Kidney capillary endothelial cell (primary cell): ENCODE measurements at regions not wholly inside any gene's neighbourhood (a gene's known extent, or its start where the extent isn't known, plus 50 kb on each side); places are given as distances from the start of the nearest gene placed in this dataset.

Source experiments
- DNase-seq: peaks from one replicate; pipeline ENCODE4 v3.0.0-alpha.2; 2018; ENCODE audit warnings: low spot score

DNA sequence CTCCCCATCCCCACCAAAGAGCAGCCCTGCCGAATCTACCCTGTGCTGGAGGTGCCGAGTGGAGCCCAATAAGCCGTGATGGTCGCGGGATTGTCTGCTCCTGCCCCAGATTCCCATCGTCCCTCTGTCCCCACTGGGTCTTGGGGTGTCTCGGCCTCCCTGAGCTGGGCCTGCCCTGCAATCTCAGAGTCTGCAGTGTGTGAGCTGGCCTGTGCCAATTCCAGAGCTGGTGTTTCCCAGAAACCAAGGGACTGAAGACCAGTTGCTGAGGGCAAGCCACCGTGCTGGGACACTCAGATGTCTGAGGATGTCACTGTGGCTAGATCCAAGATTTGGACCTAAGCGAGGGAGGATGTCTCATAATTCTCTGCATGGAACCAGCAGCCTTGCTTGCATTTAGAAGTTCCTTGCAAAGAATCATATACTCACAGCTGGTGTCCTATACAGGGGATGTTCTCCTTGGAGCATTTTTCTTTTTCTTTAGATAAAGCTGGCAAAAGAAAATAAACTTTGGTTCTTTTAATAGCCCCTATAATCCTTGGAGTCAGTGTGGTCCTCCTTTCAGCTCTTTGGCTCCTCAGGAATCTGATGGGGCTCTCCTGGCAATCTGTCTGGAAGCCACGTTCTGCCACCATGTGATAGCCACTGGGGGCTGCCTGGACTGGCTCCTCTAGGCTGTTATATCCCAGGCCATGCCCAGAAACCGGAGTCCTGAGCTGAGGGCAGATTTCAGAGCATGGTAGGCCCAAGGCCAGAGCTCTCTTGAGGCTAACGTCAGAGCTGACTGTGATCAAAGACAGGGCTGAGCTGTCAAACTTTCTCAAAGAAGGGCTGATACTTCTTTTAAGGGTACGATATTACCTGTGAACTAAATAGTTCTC lies 140.1 kb upstream of the HAAO start:
- DNase-seq: no peak

DNA sequence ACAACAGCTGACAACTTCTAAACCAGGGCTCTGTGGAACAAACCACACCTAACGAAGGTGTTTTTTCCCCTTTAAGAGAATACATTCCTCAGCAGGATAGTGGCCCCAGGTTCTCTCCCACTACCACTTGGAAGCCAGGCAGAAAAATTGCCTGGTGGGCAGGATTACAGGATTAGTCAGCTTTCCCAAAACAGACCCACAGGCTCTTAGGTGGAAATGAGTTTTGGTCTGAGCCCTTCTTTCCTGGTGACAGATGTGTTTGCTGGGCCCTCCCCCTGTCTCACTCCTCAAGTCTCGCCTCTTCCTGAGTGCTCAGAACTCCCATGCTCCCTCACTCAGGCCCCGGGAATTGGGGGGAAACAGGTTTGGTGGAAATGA lies 139.4 kb upstream of the HAAO start:
- peak; percentile 72 for DNase-seq

DNA sequence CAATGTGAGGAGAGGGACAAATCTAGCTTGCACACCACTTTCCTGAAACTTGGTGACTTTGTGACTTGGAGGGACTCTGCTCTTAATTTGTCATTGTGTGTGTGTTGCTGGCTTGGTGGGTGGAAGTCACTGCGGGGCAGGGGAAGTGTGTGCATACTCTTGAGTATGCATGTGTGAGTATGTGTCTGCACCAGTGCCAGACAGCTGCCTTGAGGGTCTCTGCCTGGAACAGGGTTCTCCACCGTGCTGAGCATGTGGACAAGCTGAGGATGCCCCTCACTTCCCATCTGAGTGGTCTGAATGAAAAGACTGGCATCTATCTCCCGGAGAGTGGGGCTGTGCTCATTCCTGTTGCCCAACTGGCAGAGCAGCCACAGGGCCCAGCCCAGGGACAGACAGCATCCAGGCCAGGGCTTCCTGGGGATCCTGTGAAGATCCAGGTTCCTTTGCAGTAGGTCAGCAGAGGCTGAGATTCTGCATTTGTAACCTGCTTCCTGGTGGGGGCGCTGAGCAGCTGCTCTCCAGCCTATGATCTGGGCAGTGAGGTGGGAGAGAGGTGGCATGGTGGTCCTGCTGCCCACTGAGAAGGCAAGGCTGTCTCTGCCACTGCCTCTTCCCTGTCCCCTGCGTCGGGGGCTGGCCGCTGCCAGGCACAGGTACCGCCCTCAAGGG lies 138.9 kb upstream of the HAAO start:
- peak; percentile 35 for DNase-seq

DNA sequence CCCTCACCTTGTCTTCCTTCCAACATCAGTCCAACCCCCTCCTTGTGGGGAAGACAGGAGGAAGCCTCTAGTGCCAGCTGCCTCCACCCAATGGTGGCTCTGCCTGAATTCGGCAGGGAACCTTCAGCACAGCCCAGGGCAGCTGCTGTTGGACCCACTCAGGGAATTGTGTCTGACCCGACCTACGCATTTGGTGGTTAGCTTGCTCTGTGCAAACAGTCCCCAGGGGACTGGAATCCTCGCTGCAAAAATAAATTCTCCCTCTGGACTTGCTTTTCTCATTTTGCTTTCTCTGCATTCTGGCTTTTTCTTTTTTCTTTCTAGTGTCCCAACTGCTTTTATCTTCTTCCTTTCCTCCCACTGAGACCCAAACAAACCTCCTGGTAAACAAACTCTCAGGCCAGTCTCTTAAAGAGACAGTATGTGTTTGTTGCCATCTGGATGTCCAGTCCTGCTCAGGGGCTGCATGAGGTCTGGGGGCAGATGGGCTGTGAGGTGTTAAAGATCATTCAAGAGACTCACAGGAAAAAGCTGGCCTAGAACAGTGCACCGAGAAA lies 137.7 kb upstream of the HAAO start:
- no peak for DNase-seq

DNA sequence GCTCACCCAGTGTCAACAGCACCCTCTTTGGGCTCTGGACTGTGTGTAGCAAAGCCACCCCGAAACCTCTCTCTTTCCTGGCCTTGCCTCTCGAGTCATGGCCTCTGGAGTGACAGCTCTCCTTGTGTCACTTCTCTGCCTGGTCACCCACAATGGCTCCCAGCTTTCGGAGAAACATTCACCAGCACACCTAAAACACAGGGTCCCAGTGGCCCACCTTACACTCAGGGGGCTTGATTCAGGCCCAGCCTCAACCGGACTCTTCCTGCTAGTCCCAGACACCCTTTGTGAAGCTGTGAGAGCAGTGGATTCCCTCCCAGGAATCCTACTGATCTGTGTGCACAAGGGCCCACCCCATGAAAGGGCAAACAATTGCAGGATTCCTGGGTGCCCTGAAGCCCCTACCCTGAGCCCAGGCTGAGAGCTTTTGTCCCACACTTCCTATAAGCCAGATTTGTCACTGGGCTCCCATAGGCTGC lies 137.2 kb upstream of the HAAO start:
- no peak for DNase-seq

DNA sequence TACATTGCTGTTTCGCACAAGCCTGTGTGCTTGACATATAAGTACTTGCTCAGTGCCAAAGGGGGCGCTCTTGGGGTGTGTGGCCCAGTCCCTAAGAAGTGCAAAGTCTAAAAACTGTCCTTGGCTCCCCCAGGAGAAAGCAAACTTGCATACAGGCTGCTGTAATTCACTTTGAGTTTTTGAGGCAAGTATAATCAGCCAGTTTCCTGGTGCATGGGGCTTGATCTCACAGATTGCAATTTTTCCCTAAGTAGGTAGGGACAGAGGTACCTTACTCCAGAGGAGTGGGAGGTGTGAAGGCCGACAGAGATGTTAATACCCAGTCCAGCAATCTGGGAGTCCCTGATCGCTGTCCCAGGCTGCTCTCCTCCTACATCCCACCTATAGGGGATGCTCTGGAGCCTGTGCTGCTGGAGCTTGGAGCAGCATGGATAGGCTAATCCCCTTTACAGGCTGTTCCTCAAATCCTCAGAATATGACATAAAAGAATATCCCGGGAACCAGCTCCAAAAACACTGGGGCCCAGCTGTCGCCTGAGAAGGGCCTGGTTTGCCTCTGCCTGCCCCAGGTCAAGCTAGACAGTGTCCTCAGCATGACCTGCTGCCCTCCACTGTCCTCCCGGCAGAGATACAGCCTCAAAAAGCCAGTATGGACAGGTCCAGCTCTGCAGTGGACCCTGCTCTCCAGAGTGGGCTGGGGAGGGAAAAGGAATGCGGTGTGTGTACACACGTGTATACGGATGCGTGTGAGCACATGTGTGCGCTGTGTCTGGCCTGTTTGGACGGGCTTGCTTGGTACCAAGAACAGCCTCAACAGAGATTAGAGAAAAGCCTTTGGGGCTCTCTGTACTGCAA lies 136.5 kb upstream of the HAAO start:
- peak; percentile 55 for DNase-seq

DNA sequence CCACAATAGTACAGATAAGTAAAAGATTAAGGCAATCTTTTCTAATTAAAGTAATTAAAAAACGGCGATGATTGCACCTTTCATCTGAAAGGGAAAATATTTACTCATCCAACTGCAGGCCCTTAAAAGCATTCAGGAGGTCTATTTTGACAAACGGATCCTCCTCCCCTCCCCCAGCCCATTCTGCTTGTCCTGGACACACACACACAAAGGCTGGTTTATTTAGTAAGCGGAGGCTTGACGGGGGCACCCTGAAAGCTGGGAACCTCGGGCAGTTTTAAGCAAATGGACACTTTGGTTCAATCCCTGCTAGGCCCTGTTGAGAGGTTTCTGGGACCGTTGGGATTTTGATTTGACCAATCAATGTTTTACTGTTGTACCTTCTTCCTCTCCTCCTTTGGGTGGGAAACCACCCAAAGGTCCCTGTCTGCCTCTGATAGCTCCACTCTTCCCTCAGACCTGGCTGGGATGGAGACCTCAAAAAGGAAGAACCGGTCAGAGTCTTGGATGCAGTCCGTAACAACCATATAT lies 135.8 kb upstream of the HAAO start:
- DNase-seq: no peak

DNA sequence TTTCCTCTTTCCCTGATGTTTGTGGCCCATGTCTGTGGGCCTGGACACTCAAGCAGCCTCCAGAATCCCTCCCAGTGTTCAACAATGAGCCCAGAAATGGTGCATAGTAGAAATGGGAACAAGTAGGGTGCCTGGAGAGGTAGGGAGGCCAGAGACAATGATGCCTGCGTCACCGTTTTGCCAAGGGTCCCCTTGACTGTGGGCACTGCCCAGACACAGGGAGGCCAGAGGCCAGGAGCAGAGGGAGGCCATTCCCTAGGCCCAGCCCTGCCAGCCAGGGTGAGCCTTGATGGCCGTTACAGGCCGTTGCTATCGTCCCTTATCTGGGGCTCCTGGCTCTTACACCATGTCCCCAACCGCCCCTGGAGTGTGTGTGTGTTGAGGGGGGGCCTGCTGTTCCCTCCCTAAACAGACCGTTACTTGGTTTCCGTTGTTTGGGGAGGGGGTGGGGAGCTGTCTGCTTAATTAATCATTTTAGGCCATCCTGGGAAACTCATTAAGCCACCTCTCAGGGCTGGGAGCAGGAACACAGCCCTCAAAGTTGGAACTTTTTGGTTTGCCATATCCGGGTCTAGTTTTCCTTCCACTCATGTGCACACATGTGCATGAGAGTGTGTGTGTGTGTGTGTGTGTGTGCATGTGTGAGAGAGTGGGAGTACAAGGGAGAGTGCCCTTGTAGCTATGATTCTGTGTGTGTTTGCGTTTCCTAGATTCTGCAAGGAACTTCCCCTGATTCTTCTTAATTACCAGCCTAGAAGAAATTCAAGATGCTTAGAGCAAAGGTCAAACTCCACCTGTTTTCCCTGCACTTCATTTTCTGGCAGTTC lies 135.2 kb upstream of the HAAO start:
- peak; percentile 40 for DNase-seq

DNA sequence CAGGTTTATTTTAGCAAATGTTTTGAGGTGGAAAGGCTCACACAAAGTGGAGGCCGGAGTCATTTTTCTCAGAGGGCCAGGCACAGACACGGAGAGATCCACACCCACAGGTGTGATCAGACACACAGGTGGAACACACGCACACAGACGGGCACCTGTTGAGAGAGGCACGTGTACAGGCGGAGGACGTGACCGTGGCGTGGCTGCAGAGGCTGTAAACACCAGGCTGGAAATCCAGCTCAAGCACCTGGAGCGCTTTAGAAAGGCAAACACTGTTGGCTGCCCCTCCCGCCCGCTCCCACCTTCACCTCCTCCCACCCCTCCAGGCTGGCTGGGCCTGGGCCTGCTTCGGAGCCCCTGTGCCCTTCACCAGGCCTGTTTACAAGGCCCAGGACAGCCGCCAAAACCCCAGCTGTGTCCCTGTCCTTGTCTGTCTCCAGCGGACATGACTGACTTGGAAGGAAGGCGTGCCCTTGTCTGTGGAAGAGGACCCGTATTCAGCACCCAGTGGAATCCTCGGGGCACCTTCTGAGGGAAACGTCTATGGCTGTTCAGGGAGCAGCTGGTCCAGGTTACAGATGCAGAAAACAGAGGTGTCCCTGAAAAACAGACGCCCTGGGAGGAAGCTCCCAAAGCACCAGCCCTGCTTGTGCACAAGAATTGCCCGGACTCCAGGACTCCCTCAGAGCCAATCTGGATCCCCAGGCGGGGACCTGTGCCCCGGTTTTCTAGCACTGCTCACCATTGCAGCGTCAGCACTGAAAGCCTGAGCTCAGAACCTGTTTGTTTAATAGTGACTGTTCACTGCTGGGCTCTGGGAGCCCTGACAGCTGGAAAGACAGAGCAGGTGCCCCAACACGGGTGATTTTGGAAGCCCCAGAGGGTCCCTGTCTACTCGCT lies 134.3 kb upstream of the HAAO start:
- no peak for DNase-seq

DNA sequence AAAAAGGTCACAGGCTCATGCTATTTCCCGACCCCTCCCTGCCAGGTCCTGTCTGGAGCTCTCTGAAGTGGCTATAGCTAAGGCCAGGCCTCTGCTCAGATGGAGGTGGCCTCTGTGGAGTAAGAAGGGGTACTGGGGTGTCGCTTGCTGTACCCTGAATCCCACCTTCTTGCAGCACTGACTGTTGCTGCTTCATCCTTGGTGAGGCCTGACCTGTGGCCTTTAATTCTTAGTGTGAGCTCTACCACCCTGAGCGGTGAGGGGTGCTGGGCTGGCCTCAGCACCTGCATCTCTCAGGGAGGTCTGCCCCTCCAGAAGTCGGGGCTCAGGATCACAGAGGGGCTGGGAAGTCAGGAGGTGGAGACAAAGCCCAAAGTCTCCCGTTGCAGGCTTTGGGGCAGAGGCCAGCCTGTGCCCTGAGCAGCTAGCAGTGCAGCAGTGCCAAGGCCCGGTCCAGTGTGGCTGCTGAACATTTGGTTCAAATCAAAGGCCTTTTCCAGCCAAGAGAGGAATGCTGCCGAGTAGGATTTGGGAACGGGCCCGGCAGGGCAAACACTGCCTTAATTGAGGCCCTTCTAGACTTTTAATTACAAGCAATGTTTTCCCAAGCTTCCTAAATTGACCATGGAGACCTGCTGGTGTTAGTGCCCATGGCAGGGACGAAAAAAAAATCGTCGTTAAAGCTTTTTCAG lies 133.5 kb upstream of the HAAO start:
- no peak for DNase-seq

DNA sequence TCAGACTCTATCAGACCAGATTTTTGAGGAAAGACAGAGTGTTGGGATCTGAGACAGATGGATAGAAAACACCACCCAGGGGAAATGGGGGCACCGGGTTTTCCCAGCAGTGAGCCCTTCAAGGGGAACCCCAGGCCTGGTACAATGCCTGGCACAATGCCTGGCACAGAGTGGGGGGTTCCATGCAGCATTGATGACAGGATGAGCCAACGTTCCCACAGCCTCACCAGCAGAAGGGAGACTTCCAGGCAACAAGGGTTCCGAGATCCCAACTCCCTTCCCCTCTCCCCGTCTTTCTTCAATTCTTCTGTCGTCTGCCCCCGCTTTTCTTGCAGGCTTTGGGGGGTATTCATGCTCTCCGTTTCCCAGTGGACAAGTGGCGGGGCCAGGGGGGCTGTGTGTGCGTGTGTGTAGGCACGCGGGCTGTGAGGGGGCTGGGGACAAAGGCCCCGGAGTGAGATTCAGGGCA lies 132.1 kb upstream of the HAAO start:
- no peak for DNase-seq

DNA sequence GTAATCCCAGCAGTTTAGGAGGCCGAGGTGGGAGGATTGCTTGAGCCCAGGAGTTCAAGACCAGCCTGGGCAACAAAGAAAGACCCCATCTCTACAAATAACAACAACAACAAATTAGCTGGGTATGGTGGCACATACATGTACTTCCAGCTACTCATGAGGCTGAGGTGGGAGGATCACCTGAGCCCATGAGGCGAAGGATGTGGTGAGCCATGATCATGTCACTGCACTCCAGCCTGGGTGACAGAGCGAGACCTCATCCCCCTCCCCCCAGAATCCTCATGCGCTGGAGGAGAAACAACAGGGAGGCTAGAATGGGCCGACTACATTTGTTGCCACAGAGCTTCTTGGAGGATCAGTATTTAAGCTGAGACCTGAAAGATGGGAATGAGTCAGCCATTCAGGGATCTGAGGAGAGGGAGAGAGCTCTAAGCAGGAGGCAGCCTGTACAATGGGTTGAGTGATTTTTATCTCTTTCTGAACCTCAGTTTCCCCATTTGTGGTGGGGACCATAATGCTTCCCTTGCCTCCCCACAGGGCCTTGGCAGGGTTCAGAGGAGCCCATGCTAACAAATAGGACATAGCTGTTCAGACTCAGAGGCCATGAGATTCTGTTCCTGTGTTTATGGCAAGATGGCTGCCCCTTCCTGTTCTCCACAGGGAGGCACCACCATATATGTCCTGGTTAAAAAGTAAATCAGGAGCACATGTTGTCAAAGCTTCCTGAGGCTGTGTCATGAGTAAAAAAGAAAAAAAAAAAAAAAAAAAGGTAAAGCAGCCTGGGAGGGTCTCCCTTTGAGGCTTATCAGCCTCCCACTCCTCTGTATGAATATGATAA lies 131.4 kb upstream of the HAAO start:
- DNase-seq: no peak

DNA sequence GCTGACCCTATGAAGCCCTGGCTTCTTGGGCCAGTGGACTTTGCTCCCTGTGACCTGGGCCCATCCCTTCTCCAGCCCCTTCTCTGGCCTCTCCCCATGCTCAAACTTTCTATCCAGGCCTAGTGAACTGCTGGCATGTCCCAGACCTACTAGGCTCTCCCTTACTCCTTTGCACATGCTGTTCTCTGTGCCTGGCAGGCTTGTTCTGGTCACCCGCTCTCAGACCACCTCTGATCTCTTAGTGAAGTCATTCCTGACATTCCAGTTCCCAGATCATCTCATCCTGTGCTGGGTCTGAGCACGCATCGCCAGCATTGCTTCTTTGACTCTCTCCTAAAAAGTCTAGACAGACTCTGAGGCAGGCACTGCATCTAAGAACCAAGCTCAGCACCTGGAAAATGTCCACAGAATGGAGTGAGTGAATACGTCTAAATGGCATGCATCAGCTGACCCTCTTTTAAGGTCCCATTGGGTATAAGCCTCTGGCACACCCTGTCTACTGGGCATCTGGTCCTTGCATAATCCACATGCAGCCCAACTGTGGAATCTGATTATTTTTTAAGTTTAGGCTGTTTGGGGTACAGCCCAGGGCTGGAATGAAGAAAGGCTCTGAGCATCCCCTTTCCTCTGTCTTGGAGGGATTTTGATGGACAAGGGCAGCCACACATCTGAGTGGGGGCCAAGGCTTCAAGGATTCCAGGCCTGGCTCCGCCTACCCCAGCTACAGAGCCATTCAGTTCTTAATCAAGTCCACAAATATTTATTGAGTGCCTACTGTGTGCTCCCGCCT lies 130.6 kb upstream of the HAAO start:
- no peak for DNase-seq

DNA sequence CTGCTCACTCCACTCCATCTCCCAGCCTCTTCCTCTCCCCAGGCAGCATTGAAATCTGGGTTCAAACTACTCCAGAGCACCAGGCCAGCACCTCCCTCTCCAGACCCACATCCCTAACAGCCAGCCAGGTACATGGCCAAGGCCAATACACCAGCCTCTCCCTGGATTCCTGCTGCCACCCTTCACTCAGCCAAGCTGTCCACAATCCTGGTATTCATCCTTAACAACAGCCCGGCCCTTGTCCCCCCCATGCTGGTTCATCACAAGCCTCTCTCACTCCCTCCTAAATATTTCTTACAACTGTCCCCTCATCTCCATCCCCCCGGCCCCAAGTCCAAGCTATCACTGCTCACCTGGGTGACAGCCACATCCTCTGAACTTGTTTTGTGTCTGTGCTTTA lies 129.9 kb upstream of the HAAO start:
- DNase-seq: no peak

DNA sequence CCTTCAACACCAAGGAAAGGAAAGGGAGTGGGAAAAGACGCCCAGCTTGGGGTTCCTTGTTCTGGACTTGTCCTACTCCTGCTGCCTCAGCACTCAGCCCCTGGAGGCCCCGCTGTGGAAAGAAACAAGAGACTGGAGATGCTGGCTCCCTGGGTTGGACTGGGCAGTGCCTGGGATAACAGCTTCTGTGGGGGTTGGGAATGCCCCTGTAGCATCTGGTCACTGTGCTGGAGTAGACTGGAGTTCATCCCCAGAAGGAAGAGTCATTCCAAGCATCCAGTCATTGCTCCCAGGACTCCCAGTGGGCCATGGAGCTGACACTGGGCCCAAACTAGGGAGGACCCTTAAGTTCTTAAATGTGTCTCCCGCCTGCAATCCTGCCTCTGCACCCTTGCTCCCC lies 129.3 kb upstream of the HAAO start:
- DNase-seq: no peak

DNA sequence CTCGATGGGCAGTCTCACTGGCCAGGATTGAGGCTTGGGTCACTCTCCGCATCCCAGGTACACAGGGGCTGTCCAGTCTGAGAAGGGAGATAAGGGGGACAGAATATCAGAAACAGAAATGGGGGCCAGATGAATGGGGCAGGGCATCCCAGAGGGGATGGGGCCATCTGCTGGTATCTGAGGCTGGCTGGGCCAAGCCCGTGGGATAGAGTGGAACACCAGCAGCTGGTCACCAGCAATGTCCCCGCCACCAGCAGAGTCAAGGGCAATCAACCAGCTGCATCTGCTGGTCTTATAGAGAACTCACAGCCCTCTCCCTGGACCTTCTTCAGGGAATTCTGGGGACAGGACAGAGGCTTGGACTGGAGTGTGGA lies 128.8 kb upstream of the HAAO start:
- no peak for DNase-seq

DNA sequence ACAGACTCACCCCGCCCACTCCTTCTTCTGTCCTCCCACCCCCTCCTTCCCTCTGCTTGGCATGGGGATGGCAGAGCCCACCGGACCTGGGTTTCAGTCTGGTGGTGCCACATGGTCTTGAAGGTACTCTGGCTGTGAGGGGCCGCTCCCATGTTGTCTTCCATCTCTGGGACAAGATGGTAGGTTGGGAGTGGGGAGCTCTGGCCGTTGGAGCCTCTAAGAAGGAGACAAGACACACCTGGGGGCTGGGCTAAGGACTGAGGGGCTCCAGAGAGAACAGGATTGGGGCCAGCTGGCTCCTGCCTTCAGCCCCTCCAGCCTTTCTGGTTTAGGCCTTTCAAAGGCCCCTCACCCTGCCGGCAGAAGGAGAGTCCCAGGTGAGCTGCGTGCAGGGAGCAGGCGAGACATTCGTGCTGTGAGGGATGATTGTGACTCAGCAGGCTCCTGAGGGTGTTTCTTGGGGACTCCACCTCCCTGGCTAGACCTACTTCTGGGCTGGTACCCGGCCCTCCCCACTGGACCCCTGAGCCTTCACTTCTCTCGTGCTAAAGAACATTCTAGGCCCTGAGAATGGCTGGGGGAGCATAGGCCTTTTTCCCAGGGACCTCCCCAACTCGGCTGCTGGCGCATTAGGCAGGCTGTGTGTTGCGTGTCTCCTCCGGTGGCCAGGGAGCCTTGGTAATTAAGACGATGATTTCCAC lies 128.2 kb upstream of the HAAO start:
- DNase-seq: no peak
